Endothelial cell of umbilical vein (primary cell): ENCODE measurements at regions not wholly inside any gene's neighbourhood (a gene's known extent, or its start where the extent isn't known, plus 50 kb on each side); places are given as distances from the start of the nearest gene placed in this dataset.

Experiments
- BruUV-seq: library from RNA; stranded (reverse); fragments of 400-500 nt; replicated peaks from 2 replicates; lab custom pipeline; 2021; lab: Mats Ljungman, UMichigan
- CTCF ChIA-PET: fragments of 300-600, 350-600 bp; sonication (Branson Sonifier 250); formaldehyde crosslinking; loops from one replicate; lab custom pipeline; 2021; ENCODE audit warnings: antibody characterized with exemption, inconsistent platforms; lab: Charles Lee
- POLR2A ChIA-PET: fragments of 300-600, 350-600 bp; sonication (Branson Sonifier 250); formaldehyde crosslinking; loops from one replicate; lab custom pipeline; 2021; ENCODE audit warnings: antibody characterized with exemption, inconsistent platforms; lab: Charles Lee
- DNase-seq: peaks from one replicate; pipeline ENCODE4 v3.0.0-alpha.2; 2011; ENCODE audit warnings: low read depth, low spot score
- FAIRE-seq: peaks from 2 replicates; lab custom pipeline; 2011; peaks lifted over from hg19 to GRCh38; lab: Jason Lieb, UNC
- H2AFZ ChIP-seq: 2 replicates; pipeline ENCODE4 v1.6.0; 2012; ENCODE audit warnings: low read depth, low read length, control low read depth, inconsistent platforms
- H3K27ac ChIP-seq: 2 replicates; pipeline ENCODE4 v1.5.1; 2011; ENCODE audit warnings: low read depth, mild to moderate bottlenecking, control low read depth, low read length, moderate library complexity; ENCODE audit not compliant: insufficient read depth
- H3K27me3 ChIP-seq, 2 experiments: 2 replicates each; pipeline versions ENCODE4 v1.6.0 to v1.6.1; 2011; ENCODE audit warnings: low read length in 2 of 2, mixed read lengths in 1 of 2; ENCODE audit not compliant: control insufficient read depth in 2 of 2, insufficient read depth in 2 of 2
- H3K36me3 ChIP-seq, 2 experiments: 2 replicates in 1 of 2; 3 replicates in 1 of 2; pipeline ENCODE4 v1.5.1; 2011; ENCODE audit warnings: low read length in 2 of 2, mild to moderate bottlenecking in 1 of 2, moderate library complexity in 1 of 2; ENCODE audit not compliant: control insufficient read depth in 2 of 2, insufficient read depth in 2 of 2; ENCODE audit errors: extremely low read depth in 1 of 2
- H3K4me1 ChIP-seq: 3 replicates; pipeline ENCODE4 v1.5.1; 2011; ENCODE audit warnings: mild to moderate bottlenecking, low read length; ENCODE audit not compliant: control insufficient read depth, insufficient read depth; ENCODE audit errors: extremely low read depth
- H3K4me2 ChIP-seq: 2 replicates; pipeline ENCODE4 v1.6.1; 2011; ENCODE audit warnings: low read length, control low read depth, mixed read lengths; ENCODE audit not compliant: insufficient read depth
- H3K4me3 ChIP-seq, 3 experiments: fragments of 200-600 bp in 1 of 3; sonication (generic), shearing (Covaris generic) in 1 of 3; replicated peaks in 1 of 3; 2 replicates each; pipeline ENCODE4 v1.5.1; 2011 to 2016; ENCODE audit warnings: control low read depth in 3 of 3, low read length in 3 of 3, mild to moderate bottlenecking in 2 of 3, inconsistent platforms in 1 of 3, low read depth in 1 of 3, moderate library complexity in 1 of 3; ENCODE audit not compliant: insufficient read depth in 1 of 3
- H3K79me2 ChIP-seq: 2 replicates; pipeline ENCODE4 v1.6.0; 2012; ENCODE audit warnings: low read length, inconsistent platforms; ENCODE audit not compliant: control insufficient read depth, insufficient read depth
- H3K9ac ChIP-seq: replicated peaks from 2 replicates; pipeline ENCODE3; 2011; ENCODE audit warnings: low read length, control low read depth; ENCODE audit not compliant: insufficient read depth; ENCODE audit errors: extremely low read depth
- H3K9me1 ChIP-seq: replicated peaks from 3 replicates; pipeline ENCODE4 v1.6.0; 2011; ENCODE audit warnings: mild to moderate bottlenecking, low read length; ENCODE audit not compliant: control insufficient read depth, insufficient read depth; ENCODE audit errors: extremely low read depth
- H3K9me3 ChIP-seq: replicated peaks from 2 replicates; pipeline ENCODE4 v1.5.1; 2012; ENCODE audit warnings: low read length, inconsistent platforms; ENCODE audit not compliant: control insufficient read depth, insufficient read depth
- H4K20me1 ChIP-seq: replicated peaks from 2 replicates; pipeline ENCODE3; 2011; ENCODE audit warnings: mild to moderate bottlenecking, low read length; ENCODE audit not compliant: control insufficient read depth, insufficient read depth; ENCODE audit errors: extremely low read depth
- EZH2 ChIP-seq: IDR thresholded peaks from 2 replicates; pipeline ENCODE4 v1.6.1; 2012; ENCODE audit warnings: borderline replicate concordance, low read depth, mild to moderate bottlenecking, moderate library complexity, low read length, inconsistent platforms; ENCODE audit not compliant: severe bottlenecking
- FOS ChIP-seq: IDR thresholded peaks from 2 replicates; pipeline ENCODE4 v1.6.1; 2011; ENCODE audit warnings: mild to moderate bottlenecking, low read length, moderate library complexity, borderline replicate concordance; ENCODE audit not compliant: insufficient read depth
- GATA2 ChIP-seq: IDR thresholded peaks from 2 replicates; pipeline ENCODE4 v1.7.0; 2011; ENCODE audit warnings: low read depth, mild to moderate bottlenecking, moderate library complexity, mixed read lengths, low read length; ENCODE audit not compliant: insufficient read length, insufficient read depth
- JUN ChIP-seq: IDR thresholded peaks from 2 replicates; pipeline ENCODE4 v1.6.1; 2011; ENCODE audit warnings: borderline replicate concordance, low read depth; ENCODE audit not compliant: insufficient read length, insufficient read depth
- MYC ChIP-seq: IDR thresholded peaks from one replicate; pipeline ENCODE4 v1.6.1; 2011; ENCODE audit warnings: mild to moderate bottlenecking, low read depth, low read length
- POLR2A ChIP-seq: IDR thresholded peaks from 2 replicates; pipeline ENCODE4 v1.6.1; 2012; ENCODE audit warnings: low read depth, mild to moderate bottlenecking, control low read depth, low read length
- dilution Hi-C: fragments of 300-500 bp; cut with MboI; formaldehyde crosslinking; loops from one replicate; pipeline ENCODE4 v1.15.0; 2019; ENCODE audit warnings: low sequenced_read_pairs; ENCODE audit not compliant: extremely low pct_ligation_motif_present
- intact Hi-C: fragments of 100-400 bp; cut with micrococcal nuclease; formaldehyde crosslinking; loops from one replicate; pipeline ENCODE4 v1.10.0; 2022
- TF ChIP-seq, protein P1 (sequence below), 2 donors: IDR thresholded peaks; 1 replicate in 1 of 2; 2 replicates in 1 of 2; pipeline ENCODE4 v1.5.1; 2011; ENCODE audit warnings: low read length in 2 of 2, mild to moderate bottlenecking in 2 of 2, moderate library complexity in 2 of 2, control low read depth in 1 of 2, inconsistent platforms in 1 of 2, low read depth in 1 of 2; ENCODE audit not compliant: insufficient read depth in 1 of 2; ENCODE audit errors: extremely low read depth in 1 of 2
- TF ChIP-seq, protein P2 (sequence below): IDR thresholded peaks from 2 replicates; pipeline ENCODE4 v1.6.1; 2011; ENCODE audit not compliant: insufficient read depth, insufficient read length

DNA sequence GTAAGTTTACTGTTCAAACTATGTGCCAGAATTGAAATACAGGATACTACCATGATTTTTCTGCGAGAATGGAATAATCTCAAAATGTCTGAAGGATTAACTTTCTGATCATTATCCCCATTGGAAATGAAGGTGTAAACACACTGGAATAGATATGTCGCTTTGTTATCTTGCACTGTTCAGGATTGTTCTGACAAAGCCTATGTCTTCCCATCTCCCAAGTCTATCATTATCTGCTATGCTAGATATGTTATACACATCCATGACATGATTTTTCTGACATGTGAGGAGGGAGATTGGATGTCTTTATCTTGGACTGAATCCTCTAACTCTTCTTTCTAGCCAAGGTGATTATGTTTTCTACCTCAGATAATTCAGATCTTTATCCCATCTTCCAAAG is 1239.3 kb upstream of the ADGRL4 start:
- no TSS peak for BruUV-seq
- intact Hi-C loops: no loop called here
- DNase-seq (no peak), FAIRE-seq (no peak)
- Histone ChIP-seq H3K9ac (no peak overlapping the region), H3K9me3 (no peaks in the 10 kb centered on the region), H3K36me3 (no peaks in the 10 kb centered on the region), H3K4me3 (no peak overlapping the region), H3K4me1 (no peaks in the 10 kb centered on the region), H2AFZ (no peak overlapping the region), H3K4me2 (no peak overlapping the region), H3K9me1 (no peaks in the 10 kb centered on the region), H4K20me1 (no peaks in the 10 kb centered on the region), H3K27ac (no peak overlapping the region), H3K79me2 (no peaks in the 10 kb centered on the region), H3K27me3 (no peaks in the 10 kb centered on the region)
- TF ChIP-seq, protein P1, sequence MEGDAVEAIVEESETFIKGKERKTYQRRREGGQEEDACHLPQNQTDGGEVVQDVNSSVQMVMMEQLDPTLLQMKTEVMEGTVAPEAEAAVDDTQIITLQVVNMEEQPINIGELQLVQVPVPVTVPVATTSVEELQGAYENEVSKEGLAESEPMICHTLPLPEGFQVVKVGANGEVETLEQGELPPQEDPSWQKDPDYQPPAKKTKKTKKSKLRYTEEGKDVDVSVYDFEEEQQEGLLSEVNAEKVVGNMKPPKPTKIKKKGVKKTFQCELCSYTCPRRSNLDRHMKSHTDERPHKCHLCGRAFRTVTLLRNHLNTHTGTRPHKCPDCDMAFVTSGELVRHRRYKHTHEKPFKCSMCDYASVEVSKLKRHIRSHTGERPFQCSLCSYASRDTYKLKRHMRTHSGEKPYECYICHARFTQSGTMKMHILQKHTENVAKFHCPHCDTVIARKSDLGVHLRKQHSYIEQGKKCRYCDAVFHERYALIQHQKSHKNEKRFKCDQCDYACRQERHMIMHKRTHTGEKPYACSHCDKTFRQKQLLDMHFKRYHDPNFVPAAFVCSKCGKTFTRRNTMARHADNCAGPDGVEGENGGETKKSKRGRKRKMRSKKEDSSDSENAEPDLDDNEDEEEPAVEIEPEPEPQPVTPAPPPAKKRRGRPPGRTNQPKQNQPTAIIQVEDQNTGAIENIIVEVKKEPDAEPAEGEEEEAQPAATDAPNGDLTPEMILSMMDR (IDR thresholded peaks at IDR 0.05; ENCODE audit: extremely low read depth in 1 of 2, insufficient read depth in 1 of 2, low read depth in 1 of 2, low read length in 2 of 2): no peak
- TF ChIP-seq EZH2 (no peak), MYC (no peak), POLR2A (no peak), JUN (no peak), GATA2 (no peak), FOS (no peak)
- TF ChIP-seq, protein P2, sequence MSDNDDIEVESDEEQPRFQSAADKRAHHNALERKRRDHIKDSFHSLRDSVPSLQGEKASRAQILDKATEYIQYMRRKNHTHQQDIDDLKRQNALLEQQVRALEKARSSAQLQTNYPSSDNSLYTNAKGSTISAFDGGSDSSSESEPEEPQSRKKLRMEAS: no peak
- ChIA-PET POLR2A (interaction anchor here (0.5 kb wide), 1 partner anchor 14 kb away, joined by 4 read pairs; no protein-coding TSS in a partner anchor), CTCF (no interaction called here)
- dilution Hi-C loops: no loop called here
